ENCODE measurements at regions not wholly inside any gene's neighbourhood (a gene's known extent, or its start where the extent isn't known, plus 50 kb on each side); places are given as distances from the start of the nearest gene placed in this dataset.

- no peak for TF ChIP-seq CTCF (conservative IDR thresholded peaks at IDR 0.05; ENCODE audit: low read length)
- TF ChIP-seq EZH2phosphoT487 (IDR thresholded peaks at IDR 0.05; ENCODE audit: borderline replicate concordance, low read depth, low read length) = no peak
Observed at GRCh38 chr16:73549984-73550631, 502.2 kb upstream of the ZFHX3 start.

Measured in OCI-LY7 (cell line).